ENCODE measurements at regions not wholly inside any gene's neighbourhood (a gene's known extent, or its start where the extent isn't known, plus 50 kb on each side); places are given as distances from the start of the nearest gene placed in this dataset.

- TF ChIP-seq POLR2AphosphoS5 (IDR thresholded peaks at IDR 0.05; ENCODE audit: low read depth, low read length) (no peak), TAF1 (IDR thresholded peaks at IDR 0.05; ENCODE audit: borderline replicate concordance, insufficient read depth, low read length) (no peak)
Measured at GRCh38 chr11:15493066-15493465, 378.3 kb downstream of the INSC start.
